ENCODE measurements at regions not wholly inside any gene's neighbourhood (a gene's known extent, or its start where the extent isn't known, plus 50 kb on each side); places are given as distances from the start of the nearest gene placed in this dataset.
A peak's percentile ranks its signal among the peaks of the same experiment; 100 is the strongest.
"Not testable (repeated sequence)": the region's sequence is repeated elsewhere in the genome, so short reads cannot be mapped to it uniquely, and the experiment has no call there.

DNA sequence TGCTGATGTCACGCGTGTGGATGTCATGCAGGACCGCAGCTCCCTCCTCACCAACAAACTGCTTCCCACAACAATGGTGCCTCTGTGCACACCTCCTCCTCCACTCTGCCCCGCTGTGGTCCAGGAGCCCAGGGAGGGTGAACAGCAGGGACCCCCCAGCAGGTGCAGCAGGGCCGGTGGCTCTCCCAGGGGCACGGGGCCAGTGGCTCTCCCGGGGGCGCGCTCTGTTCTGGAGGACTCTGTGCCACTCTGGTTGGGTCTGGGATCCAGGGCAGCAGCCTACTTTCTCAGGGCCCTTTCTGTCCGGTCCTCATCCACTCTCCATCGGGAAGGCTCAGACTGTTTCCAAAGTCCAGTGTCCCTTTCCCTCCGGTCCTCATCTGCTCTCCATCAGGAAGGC lies 153.0 kb upstream of the ZNF469 start:
- not testable (repeated sequence) for H3K27ac ChIP-seq (ENCODE audit: low read depth, low read length); H3K36me3 ChIP-seq (ENCODE audit: control insufficient read depth in 3 of 3, insufficient read depth in 3 of 3, low read length in 3 of 3); H3K9me3 ChIP-seq (ENCODE audit: control insufficient read depth in 3 of 3, low read length in 3 of 3); H3K4me1 ChIP-seq (ENCODE audit: control insufficient read depth in 3 of 3, insufficient read depth in 3 of 3, low read length in 3 of 3); H3K4me3 ChIP-seq (ENCODE audit: low read length in 3 of 3); H3K27me3 ChIP-seq (ENCODE audit: control insufficient read depth in 3 of 3, insufficient read depth in 3 of 3, low read length in 3 of 3); H3K9ac ChIP-seq (ENCODE audit: low read depth in 1 of 3, low read length in 3 of 3)

GRCh38 chr16:88230276-88230966 lies 152.3 kb upstream of the ZNF469 start:
- not testable (repeated sequence) for H3K27me3 ChIP-seq (ENCODE audit: control insufficient read depth in 3 of 3, insufficient read depth in 3 of 3, low read length in 3 of 3); H3K36me3 ChIP-seq (ENCODE audit: control insufficient read depth in 3 of 3, insufficient read depth in 3 of 3, low read length in 3 of 3); H3K9ac ChIP-seq (ENCODE audit: low read depth in 1 of 3, low read length in 3 of 3); H3K4me1 ChIP-seq (ENCODE audit: control insufficient read depth in 3 of 3, insufficient read depth in 3 of 3, low read length in 3 of 3); H3K9me3 ChIP-seq (ENCODE audit: control insufficient read depth in 3 of 3, low read length in 3 of 3); H3K4me3 ChIP-seq (ENCODE audit: low read length in 3 of 3); H3K27ac ChIP-seq (ENCODE audit: low read depth, low read length)

- H3K9me3 ChIP-seq (ENCODE audit: control insufficient read depth in 3 of 3, low read length in 3 of 3); H3K4me1 ChIP-seq (ENCODE audit: control insufficient read depth in 3 of 3, insufficient read depth in 3 of 3, low read length in 3 of 3); H3K36me3 ChIP-seq (ENCODE audit: control insufficient read depth in 3 of 3, insufficient read depth in 3 of 3, low read length in 3 of 3); H3K4me3 ChIP-seq (ENCODE audit: low read length in 3 of 3); H3K27me3 ChIP-seq (ENCODE audit: control insufficient read depth in 3 of 3, insufficient read depth in 3 of 3, low read length in 3 of 3); H3K27ac ChIP-seq (ENCODE audit: low read depth, low read length); H3K9ac ChIP-seq (ENCODE audit: low read depth in 1 of 3, low read length in 3 of 3): not testable (repeated sequence)
These were observed 151.7 kb upstream of the ZNF469 start for GRCh38 chr16:88230967-88231615.

GRCh38 chr16:88231839-88232238 lies 150.9 kb upstream of the ZNF469 start:
- H3K9me3 ChIP-seq (ENCODE audit: control insufficient read depth in 3 of 3, low read length in 3 of 3); H3K9ac ChIP-seq (ENCODE audit: low read depth in 1 of 3, low read length in 3 of 3); H3K27ac ChIP-seq (ENCODE audit: low read depth, low read length): not testable (repeated sequence)

DNA sequence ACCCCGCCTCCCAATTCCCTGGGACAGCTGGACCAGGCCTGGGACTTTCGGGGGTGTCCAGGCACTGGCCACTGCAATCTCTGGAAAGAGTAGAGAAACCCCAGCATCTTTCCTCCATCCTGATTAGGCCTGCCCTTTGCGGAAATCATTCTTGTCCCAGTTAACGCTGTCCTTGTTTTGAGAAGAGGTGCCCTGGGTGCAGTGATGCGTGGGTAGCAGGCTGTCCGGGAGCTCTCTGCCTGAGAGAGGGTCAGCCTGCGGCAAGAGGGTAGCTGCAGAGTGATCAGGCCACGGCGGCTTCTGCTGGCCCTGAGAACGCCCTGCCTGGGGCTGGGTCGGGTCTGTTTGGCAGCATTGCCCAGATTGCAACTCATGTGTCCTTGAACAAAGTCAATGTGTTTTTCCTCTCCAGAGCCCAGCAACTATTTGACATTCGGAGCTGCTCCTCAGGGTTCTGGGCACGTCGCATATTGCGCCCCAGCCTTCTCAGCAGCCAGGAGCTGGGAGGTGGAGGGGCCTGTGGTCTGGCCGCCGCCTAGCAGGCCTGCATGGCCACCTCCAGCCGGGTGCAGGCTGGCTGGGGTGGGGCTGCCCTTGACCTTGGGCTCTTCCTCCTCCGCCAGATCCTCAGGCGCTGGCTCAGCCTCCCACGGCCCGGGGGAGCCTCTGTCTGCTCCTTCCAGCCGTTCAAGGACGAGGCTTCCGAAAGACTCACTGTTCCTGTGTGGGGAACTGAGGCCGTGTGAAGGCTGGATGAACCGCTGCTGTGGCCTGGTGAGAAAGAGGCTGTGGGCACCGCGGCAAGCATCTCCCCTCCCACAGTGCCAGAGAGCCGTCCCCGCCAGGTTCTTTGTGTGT lies 150.1 kb upstream of the ZNF469 start:
- not testable (repeated sequence) for H3K36me3 ChIP-seq (ENCODE audit: control insufficient read depth in 3 of 3, insufficient read depth in 3 of 3, low read length in 3 of 3); H3K27me3 ChIP-seq (ENCODE audit: control insufficient read depth in 3 of 3, insufficient read depth in 3 of 3, low read length in 3 of 3); H3K4me3 ChIP-seq (ENCODE audit: low read length in 3 of 3); H3K9me3 ChIP-seq (ENCODE audit: control insufficient read depth in 3 of 3, low read length in 3 of 3); H3K27ac ChIP-seq (ENCODE audit: low read depth, low read length); H3K4me1 ChIP-seq (ENCODE audit: control insufficient read depth in 3 of 3, insufficient read depth in 3 of 3, low read length in 3 of 3); H3K9ac ChIP-seq (ENCODE audit: low read depth in 1 of 3, low read length in 3 of 3)

More at GRCh38 chr16:88231839-88232238, 150.9 kb upstream of the ZNF469 start:
- not testable (repeated sequence) for H3K4me3 ChIP-seq (ENCODE audit: low read length in 3 of 3); H3K4me1 ChIP-seq (ENCODE audit: control insufficient read depth in 3 of 3, insufficient read depth in 3 of 3, low read length in 3 of 3); H3K27me3 ChIP-seq (ENCODE audit: control insufficient read depth in 3 of 3, insufficient read depth in 3 of 3, low read length in 3 of 3); H3K36me3 ChIP-seq (ENCODE audit: control insufficient read depth in 3 of 3, insufficient read depth in 3 of 3, low read length in 3 of 3)

DNA sequence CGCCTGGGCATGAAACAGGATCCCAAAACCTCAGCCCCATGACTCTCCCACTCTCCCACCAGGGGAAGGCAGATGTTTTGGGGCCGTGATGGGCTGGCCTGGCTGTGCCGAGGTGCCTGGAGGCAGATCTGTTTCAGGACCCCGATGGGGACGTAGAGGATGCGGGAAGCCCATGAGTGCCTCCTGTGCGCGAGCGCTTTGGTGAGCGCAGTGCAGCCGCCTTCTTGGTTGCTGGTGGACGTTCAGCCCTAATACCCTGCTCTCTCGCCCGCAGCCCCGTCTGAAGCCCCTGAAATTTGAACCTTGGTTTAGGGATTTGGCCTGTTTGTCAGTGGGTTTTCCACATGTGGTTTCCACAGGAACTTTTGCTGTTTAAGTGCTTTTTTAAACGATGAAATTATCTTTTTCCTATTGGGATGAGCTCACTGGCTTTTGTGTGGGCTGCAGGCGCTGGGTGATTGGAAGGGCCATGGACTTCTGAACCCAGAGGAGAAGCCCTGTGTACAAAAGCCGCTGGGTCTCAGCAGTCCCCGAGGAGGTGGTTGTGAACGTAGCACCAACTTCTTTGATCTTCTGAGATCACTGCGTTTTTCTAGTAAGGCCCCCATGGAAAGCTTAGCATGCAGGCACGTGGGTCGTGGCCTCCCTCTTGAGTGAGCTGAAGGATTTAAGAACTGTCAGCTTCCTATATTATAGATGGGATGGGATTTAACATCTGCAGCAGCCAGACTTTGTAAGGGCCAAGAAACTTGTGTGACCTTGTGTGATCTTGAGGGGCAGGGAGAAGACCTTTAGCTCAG lies 148.9 kb upstream of the ZNF469 start:
- H3K9me3 ChIP-seq (ENCODE audit: control insufficient read depth in 3 of 3, low read length in 3 of 3); H3K27me3 ChIP-seq (ENCODE audit: control insufficient read depth in 3 of 3, insufficient read depth in 3 of 3, low read length in 3 of 3); H3K4me1 ChIP-seq (ENCODE audit: control insufficient read depth in 3 of 3, insufficient read depth in 3 of 3, low read length in 3 of 3); H3K36me3 ChIP-seq (ENCODE audit: control insufficient read depth in 3 of 3, insufficient read depth in 3 of 3, low read length in 3 of 3); H3K4me3 ChIP-seq (ENCODE audit: low read length in 3 of 3): not testable (repeated sequence)
- peak overlapping the region in 1 of 3 donors; percentile 16 for H3K9ac ChIP-seq (ENCODE audit: low read depth in 1 of 3, low read length in 3 of 3)
- H3K27ac ChIP-seq (ENCODE audit: low read depth, low read length): peak overlapping the region; percentile 56

GRCh38 chr16:88234421-88235271 lies 148.1 kb upstream of the ZNF469 start:
- not testable (repeated sequence) for H3K4me3 ChIP-seq (ENCODE audit: low read length in 3 of 3); H3K9me3 ChIP-seq (ENCODE audit: control insufficient read depth in 3 of 3, low read length in 3 of 3); H3K27me3 ChIP-seq (ENCODE audit: control insufficient read depth in 3 of 3, insufficient read depth in 3 of 3, low read length in 3 of 3); H3K36me3 ChIP-seq (ENCODE audit: control insufficient read depth in 3 of 3, insufficient read depth in 3 of 3, low read length in 3 of 3); H3K4me1 ChIP-seq (ENCODE audit: control insufficient read depth in 3 of 3, insufficient read depth in 3 of 3, low read length in 3 of 3)
- H3K27ac ChIP-seq (ENCODE audit: low read depth, low read length): peak overlapping the region; percentile 56
- peak overlapping the region in 1 of 3 donors; percentile 16 for H3K9ac ChIP-seq (ENCODE audit: low read depth in 1 of 3, low read length in 3 of 3)

GRCh38 chr16:88235691-88236090 lies 147.1 kb upstream of the ZNF469 start:
- H3K36me3 ChIP-seq (ENCODE audit: control insufficient read depth in 3 of 3, insufficient read depth in 3 of 3, low read length in 3 of 3); H3K9me3 ChIP-seq (ENCODE audit: control insufficient read depth in 3 of 3, low read length in 3 of 3); H3K4me3 ChIP-seq (ENCODE audit: low read length in 3 of 3); H3K27me3 ChIP-seq (ENCODE audit: control insufficient read depth in 3 of 3, insufficient read depth in 3 of 3, low read length in 3 of 3); H3K27ac ChIP-seq (ENCODE audit: low read depth, low read length); H3K9ac ChIP-seq (ENCODE audit: low read depth in 1 of 3, low read length in 3 of 3): not testable (repeated sequence)
- H3K4me1 ChIP-seq (ENCODE audit: control insufficient read depth in 3 of 3, insufficient read depth in 3 of 3, low read length in 3 of 3): peaks cover 8 to 12% (median 9%) of the 10 kb centered on the region in 3 donors

DNA sequence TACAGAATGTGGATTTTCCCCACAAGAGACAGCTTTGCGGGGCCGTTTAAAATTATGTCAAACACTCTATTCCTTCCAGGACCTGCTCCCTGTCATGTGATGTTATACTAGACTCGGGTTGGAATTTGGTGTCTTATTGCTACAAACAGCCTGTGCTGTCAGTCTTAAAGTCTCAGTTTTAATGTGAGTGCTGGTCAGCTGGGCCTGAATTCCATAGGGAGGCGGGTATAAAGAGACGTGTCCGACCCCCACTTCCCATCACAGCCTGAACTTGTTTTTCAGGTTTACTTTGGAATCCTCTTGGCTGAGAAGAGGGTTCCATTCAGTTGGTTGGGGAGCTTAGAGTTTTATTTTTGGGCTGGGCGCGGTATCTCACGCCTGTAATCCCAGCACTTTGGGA lies 146.5 kb upstream of the ZNF469 start:
- peaks cover 0 to 12% (median 0%) of the 10 kb centered on the region in 3 donors for H3K27me3 ChIP-seq (ENCODE audit: control insufficient read depth in 3 of 3, insufficient read depth in 3 of 3, low read length in 3 of 3)
- not testable (repeated sequence) for H3K36me3 ChIP-seq (ENCODE audit: control insufficient read depth in 3 of 3, insufficient read depth in 3 of 3, low read length in 3 of 3); H3K4me3 ChIP-seq (ENCODE audit: low read length in 3 of 3); H3K9ac ChIP-seq (ENCODE audit: low read depth in 1 of 3, low read length in 3 of 3); H3K27ac ChIP-seq (ENCODE audit: low read depth, low read length); H3K9me3 ChIP-seq (ENCODE audit: control insufficient read depth in 3 of 3, low read length in 3 of 3)
- H3K4me1 ChIP-seq (ENCODE audit: control insufficient read depth in 3 of 3, insufficient read depth in 3 of 3, low read length in 3 of 3): peaks cover 8 to 13% (median 9%) of the 10 kb centered on the region in 3 donors

All from skeletal muscle tissue (tissue), 3 donors.